GM12874 (cell line): ENCODE measurements at regions not wholly inside any gene's neighbourhood (a gene's known extent, or its start where the extent isn't known, plus 50 kb on each side); places are given as distances from the start of the nearest gene placed in this dataset.

Experiments
- CTCF ChIP-seq: IDR thresholded peaks from 2 replicates; pipeline ENCODE4 v1.5.1; 2011; ENCODE audit warnings: low read depth, mild to moderate bottlenecking, control low read depth, low read length, moderate library complexity; ENCODE audit not compliant: insufficient read depth

- TF ChIP-seq CTCF, result no peak
These were observed 99.6 kb upstream of the ROBO2 start for GRCh38 chr3:76940181-76940770.

- TF ChIP-seq CTCF, result no peak
These were observed 98.5 kb upstream of the ROBO2 start for GRCh38 chr3:76941376-76941775.

- no peak for TF ChIP-seq CTCF
These were observed 97.8 kb upstream of the ROBO2 start for GRCh38 chr3:76942101-76942500.

GRCh38 chr3:76943058-76943457 lies 96.8 kb upstream of the ROBO2 start:
- no peak for TF ChIP-seq CTCF

- TF ChIP-seq CTCF, result no peak
These were observed 96.2 kb upstream of the ROBO2 start for GRCh38 chr3:76943671-76944070.

- TF ChIP-seq CTCF, result no peak
These were observed 90.9 kb upstream of the ROBO2 start for GRCh38 chr3:76949033-76949432.

GRCh38 chr3:76949462-76949861 lies 90.4 kb upstream of the ROBO2 start:
- TF ChIP-seq CTCF, result no peak
